Liver (tissue), 8 donors: ENCODE measurements at regions not wholly inside any gene's neighbourhood (a gene's known extent, or its start where the extent isn't known, plus 50 kb on each side); places are given as distances from the start of the nearest gene placed in this dataset.

Experiments
- DNase-seq: peaks from one replicate; pipeline ENCODE4 v3.0.0-alpha.2; 2017; ENCODE audit warnings: low spot score
- H3K27ac ChIP-seq, 2 donors: one replicate each; pipeline ENCODE4 v1.7.0; 2013; ENCODE audit warnings: inconsistent platforms in 2 of 2, low read length in 2 of 2, control low read depth in 1 of 2, low read depth in 1 of 2, mild to moderate bottlenecking in 1 of 2
- H3K27me3 ChIP-seq, 4 donors: one replicate each; pipeline versions ENCODE4 v1.6.1 to v1.7.0; 2013; ENCODE audit warnings: low read length in 3 of 4, inconsistent platforms in 1 of 4, mild to moderate bottlenecking in 1 of 4, moderate library complexity in 1 of 4; ENCODE audit not compliant: control insufficient read depth in 4 of 4, insufficient read depth in 4 of 4
- H3K36me3 ChIP-seq, 4 donors: one replicate each; pipeline versions ENCODE4 v1.6.1 to v1.7.0; 2013; ENCODE audit warnings: low read length in 3 of 4, mild to moderate bottlenecking in 3 of 4, low read depth in 1 of 4, moderate library complexity in 1 of 4; ENCODE audit not compliant: control insufficient read depth in 4 of 4, insufficient read depth in 3 of 4
- H3K4me1 ChIP-seq, 4 donors: one replicate each; pipeline versions ENCODE4 v1.6.1 to v1.7.0; 2013; ENCODE audit warnings: low read length in 3 of 4, mild to moderate bottlenecking in 3 of 4, moderate library complexity in 1 of 4; ENCODE audit not compliant: control insufficient read depth in 4 of 4, insufficient read depth in 4 of 4
- H3K4me3 ChIP-seq, 3 donors: one replicate each; pipeline versions ENCODE4 v1.6.1 to v1.7.0; 2013; ENCODE audit warnings: low read length in 3 of 3, control low read depth in 1 of 3, low read depth in 1 of 3, mild to moderate bottlenecking in 1 of 3
- H3K9ac ChIP-seq, 2 donors: one replicate each; pipeline ENCODE4 v1.7.0; 2013; ENCODE audit warnings: low read length in 2 of 2, mild to moderate bottlenecking in 2 of 2, moderate library complexity in 2 of 2, control low read depth in 1 of 2, low read depth in 1 of 2
- H3K9me3 ChIP-seq, 4 donors: one replicate each; pipeline versions ENCODE4 v1.6.1 to v1.7.0; 2013; ENCODE audit warnings: low read length in 3 of 4; ENCODE audit not compliant: control insufficient read depth in 4 of 4
- FOXA1 ChIP-seq: IDR thresholded peaks from 2 replicates; pipeline ENCODE4 v1.6.1; 2016; ENCODE audit warnings: antibody characterized with exemption
- FOXA2 ChIP-seq: IDR thresholded peaks from 2 replicates; pipeline ENCODE4 v1.6.1; 2016; ENCODE audit warnings: antibody characterized with exemption
- GABPA ChIP-seq, 2 donors: IDR thresholded peaks in 1 of 2; conservative IDR thresholded peaks in 1 of 2; 2 replicates each; pipeline ENCODE4 v1.6.1; 2016; ENCODE audit warnings: antibody characterized with exemption in 2 of 2, mild to moderate bottlenecking in 1 of 2, moderate library complexity in 1 of 2
- HNF4A ChIP-seq, 2 donors: conservative IDR thresholded peaks; 2 replicates each; pipeline ENCODE4 v1.6.1; 2016; ENCODE audit warnings: antibody characterized with exemption in 2 of 2, mild to moderate bottlenecking in 2 of 2
- HNF4G ChIP-seq: IDR thresholded peaks from 2 replicates; pipeline ENCODE4 v1.6.1; 2016; ENCODE audit warnings: antibody characterized with exemption
- JUND ChIP-seq, 2 donors: IDR thresholded peaks; 2 replicates each; pipeline ENCODE4 v1.6.1; 2016; ENCODE audit warnings: antibody characterized with exemption in 2 of 2
- NR2F2 ChIP-seq: IDR thresholded peaks from 2 replicates; pipeline ENCODE4 v1.6.1; 2016; ENCODE audit warnings: antibody characterized with exemption
- RAD21 ChIP-seq, 2 donors: IDR thresholded peaks; 2 replicates each; pipeline ENCODE4 v1.6.1; 2016; ENCODE audit warnings: antibody characterized with exemption in 2 of 2, mild to moderate bottlenecking in 2 of 2
- RXRA ChIP-seq, 2 donors: IDR thresholded peaks; 2 replicates each; pipeline ENCODE4 v1.6.1; 2017 to 2018; ENCODE audit warnings: antibody characterized with exemption in 2 of 2, mild to moderate bottlenecking in 1 of 2
- SP1 ChIP-seq: IDR thresholded peaks from 2 replicates; pipeline ENCODE4 v1.6.1; 2018; ENCODE audit warnings: antibody characterized with exemption, mild to moderate bottlenecking
- TAF1 ChIP-seq: conservative IDR thresholded peaks from 2 replicates; pipeline ENCODE4 v1.6.1; 2016; ENCODE audit warnings: antibody characterized with exemption, mild to moderate bottlenecking
- YY1 ChIP-seq: IDR thresholded peaks from 2 replicates; pipeline ENCODE4 v1.6.1; 2016; ENCODE audit warnings: antibody characterized with exemption, mild to moderate bottlenecking
- ZBTB33 ChIP-seq: IDR thresholded peaks from 2 replicates; pipeline ENCODE4 v1.6.1; 2016; ENCODE audit warnings: antibody characterized with exemption
- WGBS: extraction: QIAGEN DNeasy Blood & Tissue Kit; methylation state at CpG from one replicate; pipeline ENCODE4 v1.1.7; 2013; 5-methylcytosine and 5-hydroxymethylcytosine counted together
- TF ChIP-seq, protein P1 (sequence below): IDR thresholded peaks from 2 replicates; pipeline ENCODE4 v1.6.1; 2016; ENCODE audit warnings: antibody characterized with exemption, mild to moderate bottlenecking
- TF ChIP-seq, protein P2 (sequence below): fragments of 150-350 bp; IDR thresholded peaks from 2 replicates; pipeline ENCODE4 v1.5.1; 2017; ENCODE audit warnings: improper control_type of control experiment, low read depth, low read length; ENCODE audit not compliant: missing input control
- TF ChIP-seq, protein P3 (sequence below): IDR thresholded peaks from 2 replicates; pipeline ENCODE4 v1.6.1; 2016; ENCODE audit warnings: antibody characterized with exemption
- donor health status: healthy.
- donor health status: healthy.
- donor health status: healthy.
- donor health status: healthy.
- donor health status: healthy.

DNA sequence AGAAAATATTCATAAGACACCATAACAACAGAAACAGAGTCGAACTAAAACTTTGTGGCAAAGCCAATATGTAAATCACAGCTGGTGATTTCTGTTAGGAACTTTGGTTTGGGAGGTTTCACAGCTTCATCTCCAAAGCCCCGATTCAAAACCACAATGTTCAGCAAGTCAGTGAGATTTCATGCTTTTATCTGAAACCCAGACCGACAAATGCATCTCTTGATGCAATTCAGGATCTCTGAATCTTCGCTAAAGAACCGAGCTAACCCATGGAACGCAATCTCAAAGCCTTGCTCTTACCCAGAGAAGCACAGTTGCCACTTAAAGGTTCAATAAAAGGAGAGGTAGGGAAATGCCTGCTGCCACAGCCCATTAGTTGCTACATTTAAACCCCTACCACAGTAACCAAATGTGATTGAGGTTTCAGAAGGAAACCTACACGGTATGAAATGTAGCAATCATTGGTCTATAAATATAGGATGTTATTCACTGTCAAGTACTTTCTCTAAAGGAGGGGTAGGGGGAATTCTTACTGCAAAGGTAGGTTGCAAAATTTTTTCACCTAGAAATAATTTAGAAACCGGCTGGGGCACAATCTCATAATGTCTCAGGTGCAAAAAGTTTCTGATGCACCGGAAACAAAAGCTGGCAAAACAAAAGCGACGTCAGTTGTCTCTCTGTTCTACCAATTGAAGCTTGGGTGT, 381.0 kb upstream of the ARID1B start:
- no peaks in the 10 kb centered on the region for H3K9me3 ChIP-seq
- H3K9ac ChIP-seq: no peak overlapping the region
- H3K27me3 ChIP-seq: peaks cover 0 to 5% (median 2%) of the 10 kb centered on the region in 4 donors
- no peak for TF ChIP-seq JUND (IDR thresholded peaks at IDR 0.05)
- TF ChIP-seq, protein P1, sequence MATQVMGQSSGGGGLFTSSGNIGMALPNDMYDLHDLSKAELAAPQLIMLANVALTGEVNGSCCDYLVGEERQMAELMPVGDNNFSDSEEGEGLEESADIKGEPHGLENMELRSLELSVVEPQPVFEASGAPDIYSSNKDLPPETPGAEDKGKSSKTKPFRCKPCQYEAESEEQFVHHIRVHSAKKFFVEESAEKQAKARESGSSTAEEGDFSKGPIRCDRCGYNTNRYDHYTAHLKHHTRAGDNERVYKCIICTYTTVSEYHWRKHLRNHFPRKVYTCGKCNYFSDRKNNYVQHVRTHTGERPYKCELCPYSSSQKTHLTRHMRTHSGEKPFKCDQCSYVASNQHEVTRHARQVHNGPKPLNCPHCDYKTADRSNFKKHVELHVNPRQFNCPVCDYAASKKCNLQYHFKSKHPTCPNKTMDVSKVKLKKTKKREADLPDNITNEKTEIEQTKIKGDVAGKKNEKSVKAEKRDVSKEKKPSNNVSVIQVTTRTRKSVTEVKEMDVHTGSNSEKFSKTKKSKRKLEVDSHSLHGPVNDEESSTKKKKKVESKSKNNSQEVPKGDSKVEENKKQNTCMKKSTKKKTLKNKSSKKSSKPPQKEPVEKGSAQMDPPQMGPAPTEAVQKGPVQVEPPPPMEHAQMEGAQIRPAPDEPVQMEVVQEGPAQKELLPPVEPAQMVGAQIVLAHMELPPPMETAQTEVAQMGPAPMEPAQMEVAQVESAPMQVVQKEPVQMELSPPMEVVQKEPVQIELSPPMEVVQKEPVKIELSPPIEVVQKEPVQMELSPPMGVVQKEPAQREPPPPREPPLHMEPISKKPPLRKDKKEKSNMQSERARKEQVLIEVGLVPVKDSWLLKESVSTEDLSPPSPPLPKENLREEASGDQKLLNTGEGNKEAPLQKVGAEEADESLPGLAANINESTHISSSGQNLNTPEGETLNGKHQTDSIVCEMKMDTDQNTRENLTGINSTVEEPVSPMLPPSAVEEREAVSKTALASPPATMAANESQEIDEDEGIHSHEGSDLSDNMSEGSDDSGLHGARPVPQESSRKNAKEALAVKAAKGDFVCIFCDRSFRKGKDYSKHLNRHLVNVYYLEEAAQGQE: no peak
- TF ChIP-seq FOXA1: no peak
- no peak for TF ChIP-seq YY1
- TF ChIP-seq, protein P2, sequence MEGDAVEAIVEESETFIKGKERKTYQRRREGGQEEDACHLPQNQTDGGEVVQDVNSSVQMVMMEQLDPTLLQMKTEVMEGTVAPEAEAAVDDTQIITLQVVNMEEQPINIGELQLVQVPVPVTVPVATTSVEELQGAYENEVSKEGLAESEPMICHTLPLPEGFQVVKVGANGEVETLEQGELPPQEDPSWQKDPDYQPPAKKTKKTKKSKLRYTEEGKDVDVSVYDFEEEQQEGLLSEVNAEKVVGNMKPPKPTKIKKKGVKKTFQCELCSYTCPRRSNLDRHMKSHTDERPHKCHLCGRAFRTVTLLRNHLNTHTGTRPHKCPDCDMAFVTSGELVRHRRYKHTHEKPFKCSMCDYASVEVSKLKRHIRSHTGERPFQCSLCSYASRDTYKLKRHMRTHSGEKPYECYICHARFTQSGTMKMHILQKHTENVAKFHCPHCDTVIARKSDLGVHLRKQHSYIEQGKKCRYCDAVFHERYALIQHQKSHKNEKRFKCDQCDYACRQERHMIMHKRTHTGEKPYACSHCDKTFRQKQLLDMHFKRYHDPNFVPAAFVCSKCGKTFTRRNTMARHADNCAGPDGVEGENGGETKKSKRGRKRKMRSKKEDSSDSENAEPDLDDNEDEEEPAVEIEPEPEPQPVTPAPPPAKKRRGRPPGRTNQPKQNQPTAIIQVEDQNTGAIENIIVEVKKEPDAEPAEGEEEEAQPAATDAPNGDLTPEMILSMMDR: no peak
- no peaks in the 10 kb centered on the region for H3K36me3 ChIP-seq
- peaks cover 0 to 4% (median 0%) of the 10 kb centered on the region in 4 donors for H3K4me1 ChIP-seq
- no peak overlapping the region for H3K27ac ChIP-seq
- no peak overlapping the region for H3K4me3 ChIP-seq
- no peak for DNase-seq
- 66% methylated on average over 11 of the region's 11 CpGs for WGBS

- Histone ChIP-seq H3K4me1 (peaks cover 0 to 4% (median 0%) of the 10 kb centered on the region in 4 donors), H3K9me3 (no peaks in the 10 kb centered on the region), H3K36me3 (no peaks in the 10 kb centered on the region), H3K9ac (no peak overlapping the region), H3K27me3 (peaks cover 0 to 8% (median 2%) of the 10 kb centered on the region in 4 donors), H3K4me3 (no peak overlapping the region), H3K27ac (no peak overlapping the region)
- DNase-seq: no peak
- WGBS: 80% methylated on average over 6 of the region's 6 CpGs
- TF ChIP-seq HNF4A (conservative IDR thresholded peaks at IDR 0.05): no peak
Measured at GRCh38 chr6:156395276-156395675, 381.9 kb upstream of the ARID1B start.

DNA sequence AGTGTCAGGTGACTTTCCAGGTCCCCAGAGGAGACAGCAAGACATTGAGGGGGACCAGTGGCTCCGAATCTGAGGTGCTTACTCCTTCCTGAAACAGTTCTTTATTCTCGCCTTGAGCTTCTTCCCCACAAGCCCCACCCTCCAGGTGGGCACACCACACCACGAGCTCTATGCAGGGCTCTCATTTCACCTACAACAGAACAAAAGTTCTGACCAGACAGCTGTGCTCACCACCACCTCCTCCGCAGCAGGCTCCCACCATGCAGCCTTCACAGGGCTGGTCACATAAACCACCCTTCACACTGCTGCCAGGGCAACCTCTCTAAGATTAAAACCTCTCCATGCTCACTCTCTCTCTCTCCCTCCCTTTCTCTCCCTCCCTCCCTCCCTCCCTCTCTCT, 384.5 kb upstream of the ARID1B start:
- Histone ChIP-seq H3K4me3 (no peak overlapping the region), H3K9me3 (no peaks in the 10 kb centered on the region), H3K36me3 (no peaks in the 10 kb centered on the region), H3K9ac (no peak overlapping the region), H3K27me3 (peaks cover 0 to 11% (median 2%) of the 10 kb centered on the region in 4 donors), H3K27ac (no peak overlapping the region), H3K4me1 (no peaks in the 10 kb centered on the region)
- whole genome bisulfite sequencing: 64% methylated on average over 4 of the region's 4 CpGs
- no peak for DNase-seq
- no peak for TF ChIP-seq FOXA1
- TF ChIP-seq TAF1: no peak
- TF ChIP-seq NR2F2: no peak
- no peak for TF ChIP-seq ZBTB33
- TF ChIP-seq, protein P1: no peak
- TF ChIP-seq HNF4A (conservative IDR thresholded peaks at IDR 0.05): no peak
- no peak for TF ChIP-seq JUND (IDR thresholded peaks at IDR 0.05)
- no peak for TF ChIP-seq SP1
- TF ChIP-seq RXRA (IDR thresholded peaks at IDR 0.05): no peak
- TF ChIP-seq YY1: no peak
- TF ChIP-seq HNF4G: no peak
- TF ChIP-seq FOXA2: no peak
- no peak for TF ChIP-seq RAD21 (IDR thresholded peaks at IDR 0.05)
- no peak for TF ChIP-seq GABPA (IDR thresholded peaks at IDR 0.05 in 1 of 2, conservative IDR thresholded peaks at IDR 0.05 in 1 of 2)
- TF ChIP-seq, protein P3, sequence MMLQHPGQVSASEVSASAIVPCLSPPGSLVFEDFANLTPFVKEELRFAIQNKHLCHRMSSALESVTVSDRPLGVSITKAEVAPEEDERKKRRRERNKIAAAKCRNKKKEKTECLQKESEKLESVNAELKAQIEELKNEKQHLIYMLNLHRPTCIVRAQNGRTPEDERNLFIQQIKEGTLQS: no peak
